Tibial nerve (tissue), 4 donors: ENCODE measurements at regions not wholly inside any gene's neighbourhood (a gene's known extent, or its start where the extent isn't known, plus 50 kb on each side); places are given as distances from the start of the nearest gene placed in this dataset.
"Not testable (repeated sequence)": the region's sequence is repeated elsewhere in the genome, so short reads cannot be mapped to it uniquely, and the experiment has no call there.

ENCODE experiments used
- DNase-seq, 2 donors: peaks; one replicate each; pipeline ENCODE4 v3.0.0-alpha.2; 2019; ENCODE audit warnings: low spot score in 2 of 2
- H3K27ac ChIP-seq, 4 donors: fragments of 200-600 bp; sonication (generic) in 3 of 4; one replicate each; pipeline ENCODE4 v1.5.1; 2017 to 2019; ENCODE audit warnings: mild to moderate bottlenecking in 1 of 4
- H3K27me3 ChIP-seq, 2 donors: fragments of 200-600 bp; sonication (generic) in 1 of 2; one replicate each; pipeline versions ENCODE4 v1.5.1 to v1.6.0; 2017 to 2019
- H3K36me3 ChIP-seq, 3 donors: fragments of 200-600 bp; sonication (generic); one replicate each; pipeline ENCODE4 v1.5.1; 2018 to 2019
- H3K4me1 ChIP-seq, 4 donors: fragments of 200-600 bp; sonication (generic) in 3 of 4; one replicate each; pipeline ENCODE4 v1.5.1; 2017 to 2019
- H3K4me3 ChIP-seq, 4 donors: fragments of 200-600 bp; sonication (generic) in 3 of 4; one replicate each; pipeline ENCODE4 v1.5.1; 2017 to 2019; ENCODE audit warnings: mild to moderate bottlenecking in 1 of 4, moderate library complexity in 1 of 4
- H3K9me3 ChIP-seq, 4 donors: fragments of 200-600 bp; sonication (generic) in 3 of 4; one replicate each; pipeline ENCODE4 v1.5.1; 2017 to 2019
- CTCF ChIP-seq, 5 experiments: fragments of 200-600 bp in 3 of 5; fragments of 450-650 bp in 2 of 5; sonication (generic) in 3 of 5; IDR thresholded peaks; one replicate each; pipeline ENCODE4 v1.5.1; 2016 to 2019; ENCODE audit warnings: antibody characterized with exemption in 5 of 5, mild to moderate bottlenecking in 3 of 5, moderate library complexity in 2 of 5
- EP300 ChIP-seq, 2 donors: sonication (generic); formaldehyde crosslinking; IDR thresholded peaks; one replicate each; pipeline ENCODE4 v1.6.1; 2017; ENCODE audit warnings: antibody characterized with exemption in 2 of 2, mild to moderate bottlenecking in 1 of 2
- POLR2A ChIP-seq, 2 donors: fragments of 450-650 bp; IDR thresholded peaks; one replicate each; pipeline ENCODE4 v1.6.1; 2017; ENCODE audit warnings: antibody characterized with exemption in 2 of 2, mild to moderate bottlenecking in 2 of 2, moderate library complexity in 2 of 2
- WGBS, 2 donors: methylation state at CpG; one replicate each; pipeline ENCODE4 v1.1.5; 2018; 5-methylcytosine and 5-hydroxymethylcytosine counted together

DNA sequence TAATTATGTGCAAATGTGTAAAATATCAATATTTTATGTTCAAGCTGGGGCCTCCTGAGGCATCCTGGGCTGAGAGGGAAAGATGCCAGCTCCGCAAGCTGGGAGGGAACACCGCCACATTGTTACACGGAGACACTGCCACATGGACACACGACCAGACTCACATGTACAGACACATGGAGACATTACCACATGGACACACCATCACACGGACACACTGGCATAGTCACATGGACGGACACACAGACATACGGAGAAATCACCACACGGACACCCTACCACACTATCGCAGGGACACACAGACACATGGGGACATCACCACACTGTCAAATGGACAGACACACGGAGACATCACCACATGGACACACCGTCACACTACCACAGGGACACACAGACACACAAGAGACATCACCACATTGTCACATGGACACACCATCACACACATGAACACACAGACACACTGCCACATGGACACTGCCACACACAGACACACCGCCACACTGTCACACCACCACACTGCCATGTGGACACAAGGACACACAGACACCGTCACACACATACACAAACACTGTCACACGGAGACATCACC is 117.6 kb downstream of the CCDC74A start:
- Histone ChIP-seq H3K36me3 (no peaks in the 10 kb centered on the region), H3K9me3 (no peaks in the 10 kb centered on the region), H3K27ac (no peak overlapping the region), H3K27me3 (peaks cover 0 to 10% of the 10 kb centered on the region in 2 donors), H3K4me3 (no peak overlapping the region), H3K4me1 (peaks cover 0 to 20% (median 0%) of the 10 kb centered on the region in 4 donors)
- 89 to 91% methylated on average over 11 to 14 of the region's 14 CpGs for WGBS, 2 donors
- DNase-seq: no peak
- TF ChIP-seq CTCF (IDR thresholded peaks at IDR 0.05) (no peak), EP300 (IDR thresholded peaks at IDR 0.05) (no peak), POLR2A (IDR thresholded peaks at IDR 0.05) (no peak)

DNA sequence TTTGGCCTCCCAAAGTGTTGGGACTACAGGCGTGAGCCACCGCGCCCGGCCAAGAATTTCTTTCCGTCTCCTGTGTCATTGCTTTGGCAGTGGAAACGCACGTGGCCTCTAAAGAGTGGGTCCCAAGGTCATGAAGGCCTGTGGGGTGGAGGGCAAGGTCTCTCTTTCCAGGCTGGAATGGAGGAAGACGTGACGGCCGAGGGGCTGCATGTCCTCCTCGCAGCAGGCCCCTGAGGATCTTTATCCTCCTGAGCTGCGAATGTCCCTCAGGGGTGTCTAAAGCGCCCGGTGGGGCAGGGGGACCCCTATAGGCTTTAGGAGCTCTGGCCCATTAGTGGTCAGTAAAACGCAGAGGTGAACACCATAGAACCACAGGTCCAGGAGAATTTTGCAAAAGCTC is 118.5 kb downstream of the CCDC74A start:
- H3K36me3 ChIP-seq, H3K27ac ChIP-seq, H3K27me3 ChIP-seq, DNase-seq, H3K4me3 ChIP-seq, H3K9me3 ChIP-seq: not testable (repeated sequence)
- H3K4me1 ChIP-seq: peaks cover 0 to 15% (median 0%) of the 10 kb centered on the region in 4 donors
- 84 to 85% methylated on average over 15 of the region's 15 CpGs for WGBS, 2 donors

- peaks cover 0 to 10% of the 10 kb centered on the region in 2 donors for H3K27me3 ChIP-seq
- WGBS, 2 donors: 39 to 51% methylated on average over 27 to 42 of the region's 47 CpGs
- H3K9me3 ChIP-seq: no peaks in the 10 kb centered on the region
- DNase-seq: no peak
- H3K27ac ChIP-seq: no peak overlapping the region
- H3K36me3 ChIP-seq: no peaks in the 10 kb centered on the region
- peaks cover 0 to 10% (median 0%) of the 10 kb centered on the region in 4 donors for H3K4me1 ChIP-seq
- H3K4me3 ChIP-seq: peak overlapping the region in 1 of 4 donors; percentile 37
- TF ChIP-seq POLR2A (IDR thresholded peaks at IDR 0.05) (no peak), EP300 (IDR thresholded peaks at IDR 0.05) (no peak), CTCF (IDR thresholded peaks at IDR 0.05) (no peak)
Measured at GRCh38 chr2:131646669-131647297, 119.1 kb downstream of the CCDC74A start.

DNA sequence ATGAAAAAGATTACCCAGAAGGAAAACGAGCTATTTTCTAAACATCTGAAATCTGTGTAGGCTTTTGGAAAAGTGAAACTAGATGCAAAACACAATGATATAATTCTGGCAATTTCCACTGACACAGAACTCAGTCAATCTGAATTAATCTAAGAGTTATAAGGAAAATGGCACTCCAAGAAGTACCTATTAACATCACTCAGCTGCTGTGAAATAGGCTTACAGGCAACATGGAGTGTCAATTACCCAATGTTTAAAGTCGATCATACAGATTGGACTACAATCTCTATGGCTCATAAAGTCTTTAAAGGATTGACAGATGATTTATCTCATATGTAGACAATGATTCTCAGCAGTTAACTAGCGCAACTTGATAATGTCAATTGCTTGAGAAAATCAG is 120.9 kb downstream of the CCDC74A start:
- WGBS, 2 donors: 75 to 78% methylated on average over 3 of the region's 3 CpGs
- H3K36me3 ChIP-seq, H3K27ac ChIP-seq, DNase-seq, H3K4me1 ChIP-seq, H3K4me3 ChIP-seq, H3K9me3 ChIP-seq, H3K27me3 ChIP-seq: not testable (repeated sequence)

DNA sequence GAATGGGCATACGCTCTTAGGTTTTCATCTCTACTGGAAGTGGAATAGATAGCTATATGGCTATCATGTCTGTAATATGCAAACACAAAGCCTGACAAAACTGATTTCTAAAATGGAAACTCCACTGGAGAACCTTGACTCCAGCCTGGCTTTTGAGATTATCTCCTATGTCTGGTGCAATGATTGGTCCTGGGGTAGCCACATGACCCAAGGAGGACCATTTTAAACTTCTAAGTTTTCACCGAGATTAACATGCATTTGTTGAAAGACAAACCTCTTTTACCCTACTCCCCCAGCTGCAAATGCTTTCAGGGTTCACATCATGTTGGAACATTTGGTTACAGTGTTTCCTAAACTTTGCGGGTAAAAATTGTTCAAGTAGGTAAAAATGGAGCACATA is 124.6 kb downstream of the CCDC74A start:
- H3K9me3 ChIP-seq, H3K4me1 ChIP-seq, DNase-seq, H3K36me3 ChIP-seq, H3K27ac ChIP-seq, H3K4me3 ChIP-seq, H3K27me3 ChIP-seq: not testable (repeated sequence)
- WGBS, 2 donors: 74 to 91% methylated on average over 3 of the region's 3 CpGs

- not testable (repeated sequence) for H3K9me3 ChIP-seq, H3K36me3 ChIP-seq, H3K4me3 ChIP-seq, H3K27me3 ChIP-seq, DNase-seq, H3K4me1 ChIP-seq, H3K27ac ChIP-seq
- WGBS, 2 donors: 75 to 77% methylated on average over 2 of the region's 2 CpGs
Measured at GRCh38 chr2:131654107-131654506, 126.4 kb downstream of the CCDC74A start.

DNA sequence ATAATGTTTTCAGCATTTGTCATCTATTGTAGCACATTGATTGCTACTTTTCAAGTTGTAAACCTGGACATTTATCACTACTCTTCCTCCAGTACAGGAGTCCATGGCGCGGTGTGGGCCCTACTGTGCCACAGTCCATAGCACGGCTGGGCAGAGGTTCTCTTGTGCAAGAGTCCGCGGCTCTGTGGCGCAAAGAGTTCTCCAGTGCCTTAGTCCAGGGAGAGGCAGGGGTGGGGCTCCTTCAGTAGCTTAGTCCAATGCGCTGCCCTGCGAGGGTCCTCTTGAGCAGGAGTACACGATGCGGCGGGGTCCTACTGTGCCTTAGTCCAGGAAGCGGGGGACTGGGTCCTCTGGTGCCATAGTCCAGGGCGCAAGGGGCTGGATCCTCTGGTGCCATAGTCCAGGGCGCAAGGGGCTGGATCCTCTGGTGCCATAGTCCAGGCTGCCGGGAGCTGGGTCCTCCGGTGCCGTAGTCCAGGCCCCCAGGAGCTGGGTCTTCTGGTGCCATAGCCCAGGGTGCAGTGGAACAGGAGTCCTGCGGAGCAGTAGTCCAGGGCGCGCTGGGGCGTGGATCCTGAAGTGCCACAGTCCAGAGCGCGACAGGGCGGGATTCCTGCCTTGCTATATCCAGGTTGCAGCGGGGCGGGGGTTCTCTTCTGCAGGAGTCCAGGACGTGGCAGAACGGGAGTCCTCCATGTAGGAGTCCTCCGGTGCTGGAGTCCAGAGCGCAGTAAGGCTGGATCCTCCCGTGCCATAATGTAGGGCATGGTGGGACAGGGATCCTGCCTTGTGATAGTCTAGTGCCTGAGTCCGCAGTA is 129.3 kb downstream of the CCDC74A start:
- H3K4me1 ChIP-seq: no peaks in the 10 kb centered on the region
- H3K27ac ChIP-seq: no peak overlapping the region
- H3K9me3 ChIP-seq: no peaks in the 10 kb centered on the region
- no peaks in the 10 kb centered on the region for H3K27me3 ChIP-seq
- no peaks in the 10 kb centered on the region for H3K36me3 ChIP-seq
- no peak for DNase-seq
- no peak for TF ChIP-seq POLR2A (IDR thresholded peaks at IDR 0.05)
- TF ChIP-seq CTCF (IDR thresholded peaks at IDR 0.05): no peak
- no peak for TF ChIP-seq EP300 (IDR thresholded peaks at IDR 0.05)
- no peak overlapping the region for H3K4me3 ChIP-seq
- WGBS, 2 donors: 90 to 95% methylated on average over 32 of the region's 32 CpGs
